ENCODE measurements at regions not wholly inside any gene's neighbourhood (a gene's known extent, or its start where the extent isn't known, plus 50 kb on each side); places are given as distances from the start of the nearest gene placed in this dataset.

DNA sequence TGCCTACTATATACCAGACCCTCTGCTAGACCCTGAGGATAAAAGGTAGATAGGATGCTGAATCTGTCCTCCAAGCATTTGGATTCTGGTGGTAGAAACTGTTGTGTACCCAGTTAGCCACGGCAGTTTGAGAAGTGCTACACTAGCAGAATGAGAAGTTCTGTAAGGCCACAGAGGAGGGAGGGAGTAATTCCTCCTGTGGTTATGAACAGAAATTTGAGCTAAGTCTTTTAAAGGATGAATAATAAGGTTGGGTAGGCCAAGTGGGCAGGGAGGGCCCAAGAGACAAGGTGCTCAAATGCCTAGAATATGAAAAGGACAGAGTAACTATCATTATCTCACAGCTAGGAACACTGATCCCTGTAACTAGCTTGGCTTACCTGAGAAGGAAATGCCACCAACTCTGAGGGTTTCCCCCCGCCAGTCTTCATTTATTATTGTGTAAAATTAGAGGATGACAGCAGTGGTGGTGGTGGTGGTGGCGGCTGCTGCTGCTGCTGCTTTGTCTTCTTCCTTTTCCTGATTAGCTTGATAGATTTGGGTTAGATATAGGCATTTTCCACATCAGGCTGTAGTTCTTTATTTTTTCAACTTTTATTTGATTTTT, 243.3 kb downstream of the PRL start:
- no peak for DNase-seq (ENCODE audit: low spot score)

DNA sequence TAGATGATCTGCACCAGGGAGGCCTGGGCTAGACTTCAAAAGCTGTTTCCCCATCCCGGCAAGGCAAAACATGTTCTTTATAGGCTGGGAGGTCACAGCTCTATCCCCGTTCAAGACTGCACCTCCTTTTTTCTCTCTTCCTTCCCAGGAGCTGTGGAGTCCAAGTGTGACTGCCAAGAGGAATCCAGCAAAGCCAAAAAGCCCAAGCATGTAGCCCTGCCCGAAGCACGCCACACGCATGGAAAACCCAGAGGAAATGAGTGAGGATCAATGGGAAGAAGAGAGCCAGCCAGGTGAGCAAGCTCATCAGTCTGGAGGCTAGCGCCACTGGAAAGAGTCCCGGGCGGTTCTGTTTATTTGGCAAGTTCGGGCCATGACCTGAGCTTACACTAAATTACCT, 240.4 kb downstream of the PRL start:
- DNase-seq (ENCODE audit: low spot score), result no peak

DNA sequence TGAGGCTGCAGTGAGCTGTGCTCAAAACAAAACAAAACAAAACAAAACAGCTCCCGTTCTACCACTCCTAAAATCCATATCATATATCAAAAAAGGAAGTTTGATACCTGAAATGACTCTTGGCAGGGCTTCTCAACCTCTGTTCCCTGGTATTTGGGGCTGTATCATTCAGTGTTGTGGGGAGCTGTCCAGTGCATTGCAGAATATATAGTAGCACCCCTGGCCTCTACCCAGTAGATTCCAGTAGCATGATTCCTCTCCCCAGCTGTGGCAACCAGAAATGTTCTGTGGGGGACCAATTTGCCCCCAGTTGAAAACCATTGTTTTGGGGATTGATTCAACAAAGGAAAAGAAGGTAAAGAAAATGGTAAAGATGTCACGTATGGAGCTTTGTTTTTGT, 238.9 kb downstream of the PRL start:
- DNase-seq (ENCODE audit: low spot score), result no peak

DNA sequence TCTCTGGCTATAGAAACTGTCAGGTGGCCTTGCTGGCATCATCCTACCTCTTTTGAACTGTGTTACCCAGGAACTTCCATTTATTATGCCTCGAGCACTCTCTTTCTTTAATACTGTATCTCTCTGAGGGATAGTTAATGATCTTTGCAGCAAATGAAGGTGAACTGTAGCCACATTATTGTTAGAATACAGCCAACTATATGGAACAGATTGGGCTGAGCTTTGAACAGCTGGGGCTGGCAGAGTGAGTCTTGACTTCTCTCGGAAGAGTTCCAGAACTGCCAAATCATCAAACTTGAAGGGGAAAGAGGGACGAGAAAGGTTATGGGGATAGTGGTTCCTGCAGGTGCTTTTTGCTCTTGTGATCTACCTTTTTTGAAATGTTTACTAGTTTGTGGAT, 237.7 kb downstream of the PRL start:
- DNase-seq (ENCODE audit: low spot score), result no peak

DNA sequence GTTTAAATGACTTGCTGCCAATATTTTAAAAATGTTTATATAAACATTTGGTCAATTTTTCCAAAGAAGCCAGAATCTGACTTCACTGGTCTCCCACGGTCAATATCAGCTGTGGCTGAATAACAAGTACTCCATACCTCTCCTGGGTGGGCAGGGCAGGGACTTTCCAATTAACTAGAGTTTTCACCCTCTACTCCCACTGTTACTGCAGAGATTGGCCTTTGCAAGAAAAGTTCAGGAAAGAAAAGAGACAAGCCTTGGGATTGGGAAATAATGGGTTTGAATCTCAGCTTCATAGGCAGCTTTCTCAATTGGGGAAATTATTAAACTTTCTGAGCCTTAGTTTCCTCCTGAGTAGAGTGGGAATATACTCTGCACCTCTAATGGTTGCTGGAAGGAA, 236.9 kb downstream of the PRL start:
- DNase-seq (ENCODE audit: low spot score), result no peak

DNA sequence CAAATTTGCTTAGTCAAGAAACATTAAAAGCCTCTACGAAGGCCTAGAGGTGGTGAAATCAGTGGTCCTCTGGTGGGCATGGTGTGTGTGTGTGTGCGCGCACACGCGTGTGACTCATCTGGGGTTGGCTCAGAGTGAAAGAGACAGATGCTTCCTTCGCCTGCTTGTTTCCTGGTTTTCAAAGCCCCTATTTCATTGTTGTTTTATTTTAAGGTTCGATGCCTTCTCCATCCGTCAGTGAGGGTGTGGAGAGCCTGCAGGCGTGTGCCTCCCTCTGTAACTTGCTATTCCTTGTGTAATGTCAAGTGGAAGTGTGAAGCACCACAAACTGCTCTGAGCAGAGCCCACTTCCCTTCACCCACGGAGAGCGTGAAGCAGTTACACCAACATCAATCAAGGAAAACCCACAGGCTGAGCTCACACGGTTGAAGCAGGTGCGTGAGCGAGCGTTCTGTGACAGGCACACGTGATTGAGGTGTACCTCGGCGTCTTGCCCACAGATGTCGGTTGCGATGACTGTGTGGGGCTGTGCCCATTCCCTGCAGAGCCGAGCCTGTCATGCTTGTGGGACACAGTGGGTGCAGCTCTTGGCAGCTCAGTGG, 233.9 kb downstream of the PRL start:
- no peak for DNase-seq (ENCODE audit: low spot score)

DNA sequence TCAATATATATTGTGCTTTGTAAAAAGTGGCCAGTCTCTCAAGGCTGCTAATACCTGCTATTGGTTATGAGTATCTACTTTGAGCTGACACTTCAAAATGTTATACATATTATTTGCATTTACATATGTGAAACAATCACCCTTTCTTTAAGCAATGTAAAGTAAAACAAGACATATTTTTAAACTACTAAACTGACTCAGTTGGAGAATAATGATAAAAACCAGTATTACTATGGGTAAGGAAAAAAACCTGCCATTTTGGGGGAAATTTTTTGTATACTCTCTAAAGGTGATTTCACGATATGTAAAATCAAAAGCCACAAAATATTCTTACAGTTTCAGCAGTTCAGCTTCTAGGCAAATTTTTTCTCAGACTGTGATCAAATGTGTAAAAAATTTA, 232.3 kb downstream of the PRL start:
- DNase-seq (ENCODE audit: low spot score), result no peak

DNA sequence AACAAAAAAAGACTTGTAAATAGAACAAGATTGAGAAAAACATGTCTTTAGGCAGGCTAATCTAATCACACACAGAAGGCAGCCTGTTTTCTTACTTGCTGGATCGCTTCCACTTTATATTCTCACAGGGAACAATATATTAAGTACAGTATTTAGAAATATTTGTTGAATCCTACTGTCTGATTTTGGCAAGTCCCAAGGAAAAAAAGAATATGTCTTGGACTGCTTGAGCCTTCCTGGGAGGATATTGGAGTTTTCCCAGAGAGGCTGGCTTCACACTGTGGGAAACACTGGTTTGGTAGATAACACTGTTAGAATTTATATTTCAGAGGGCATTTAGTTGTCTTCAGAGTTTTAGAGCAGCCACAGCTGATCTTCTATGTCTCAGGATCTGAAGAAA, 229.7 kb downstream of the PRL start:
- DNase-seq (ENCODE audit: low spot score), result no peak

DNA sequence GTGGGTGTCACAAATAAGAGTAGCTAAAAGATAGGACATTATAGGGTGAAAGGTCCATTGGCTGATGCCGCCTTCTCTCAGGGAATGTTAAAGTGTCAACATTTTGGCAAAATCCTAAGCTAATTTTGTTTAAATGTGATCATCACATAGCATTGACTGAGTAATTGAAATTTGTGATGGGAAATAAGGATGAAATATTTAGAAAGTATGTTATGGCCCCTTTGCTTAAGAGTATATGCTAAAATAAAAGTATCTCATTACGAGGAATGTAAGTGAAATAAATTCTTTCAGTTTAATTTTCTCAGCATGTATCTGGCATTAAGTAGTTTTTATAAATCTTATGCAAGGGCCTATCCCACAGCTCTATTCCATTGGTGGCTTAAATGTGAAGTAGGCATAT, 229.2 kb downstream of the PRL start:
- no peak for DNase-seq (ENCODE audit: low spot score)

DNA sequence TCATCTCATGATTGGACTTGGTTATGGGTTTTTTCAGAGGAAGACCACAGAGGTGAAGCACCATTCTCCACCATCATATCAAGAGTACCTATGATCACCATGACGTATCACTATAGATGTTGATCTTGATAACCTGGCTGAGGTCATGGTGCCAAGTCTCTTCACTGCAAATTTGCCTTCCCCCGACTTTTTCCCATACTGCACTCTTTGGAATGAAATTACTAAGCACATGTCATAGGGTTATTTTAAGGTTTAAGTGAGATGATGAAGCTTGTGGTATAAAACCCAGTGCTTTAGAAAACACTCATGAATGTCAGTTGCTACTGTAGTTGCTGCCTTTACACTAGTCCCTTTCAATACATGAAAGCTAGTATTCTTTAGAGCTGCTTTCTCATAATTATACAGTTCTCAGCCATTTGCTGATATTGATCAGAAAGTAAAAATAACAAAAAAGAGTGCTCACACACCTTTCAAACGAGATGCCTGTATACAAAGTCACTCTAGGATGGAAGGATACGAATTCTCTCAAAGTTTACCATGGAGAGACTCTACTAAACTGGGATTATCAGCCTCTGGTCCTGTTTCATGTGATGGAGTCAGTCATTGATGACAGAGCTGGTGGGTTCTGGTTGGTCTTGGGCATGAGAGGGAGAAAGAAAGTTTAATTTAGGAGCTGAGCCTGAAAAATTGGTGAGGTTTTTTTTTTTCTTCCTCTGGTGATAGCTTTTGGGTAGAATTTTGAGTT, 228.1 kb downstream of the PRL start:
- DNase-seq (ENCODE audit: low spot score), result no peak

DNA sequence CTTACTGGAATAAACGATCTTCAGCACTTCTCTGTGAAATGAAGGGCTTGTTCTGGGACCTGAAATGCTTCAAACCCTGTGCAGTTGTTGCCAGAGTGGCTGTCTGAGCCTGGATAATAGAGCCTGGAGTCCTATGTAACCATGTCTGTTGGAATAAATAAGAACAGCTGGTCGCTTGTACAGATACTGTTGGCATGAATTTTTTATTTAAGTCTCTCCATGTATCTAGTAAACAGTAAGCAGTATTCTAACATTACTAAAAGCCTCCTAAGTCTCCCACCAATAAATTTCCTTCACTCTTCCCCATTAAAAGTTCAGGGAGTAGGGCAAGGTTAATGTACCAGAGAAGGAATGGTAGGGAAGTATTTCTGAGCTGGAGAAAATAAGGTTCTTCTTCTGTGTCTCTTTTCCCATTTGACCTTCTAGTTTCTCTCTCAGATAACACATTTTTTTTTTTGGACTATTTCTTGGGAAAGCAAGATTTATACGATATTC, 227.5 kb downstream of the PRL start:
- no peak for DNase-seq (ENCODE audit: low spot score)

DNA sequence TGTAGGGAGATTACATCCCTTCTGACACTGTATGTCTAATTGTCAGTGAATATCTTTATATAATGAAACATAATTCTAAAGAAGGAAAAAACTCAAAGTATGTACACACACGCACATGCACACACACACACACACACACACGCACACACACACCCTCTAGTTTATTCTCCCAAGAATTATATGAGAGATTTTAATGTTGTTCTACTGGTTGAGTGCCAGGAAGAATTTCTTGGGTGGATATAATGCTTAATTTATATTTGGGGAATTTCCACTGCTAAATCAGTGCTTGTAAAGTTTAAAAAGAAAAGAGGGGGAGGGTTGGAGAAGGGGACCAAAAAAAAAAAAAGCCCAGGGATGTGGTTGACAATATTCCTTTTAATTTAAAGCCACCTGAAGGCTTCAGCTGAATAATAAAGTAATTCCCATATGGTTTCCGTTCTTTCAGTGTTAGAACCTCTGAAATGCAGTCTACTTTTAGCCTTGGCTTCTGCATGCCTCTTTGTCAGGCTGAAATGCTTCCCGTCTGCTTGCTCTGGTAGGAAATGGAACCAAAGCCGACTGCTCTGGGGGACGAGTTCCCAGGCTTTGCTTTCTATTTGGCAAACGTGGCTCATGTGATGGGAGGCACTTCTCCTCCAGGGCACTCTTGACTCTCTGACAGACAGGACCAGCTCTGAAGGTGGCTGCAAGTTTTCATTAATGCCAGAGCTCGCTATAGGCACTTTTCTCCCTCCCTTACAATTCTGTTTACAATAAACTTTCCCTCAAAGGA, 225.4 kb downstream of the PRL start:
- DNase-seq (ENCODE audit: low spot score), result no peak

DNA sequence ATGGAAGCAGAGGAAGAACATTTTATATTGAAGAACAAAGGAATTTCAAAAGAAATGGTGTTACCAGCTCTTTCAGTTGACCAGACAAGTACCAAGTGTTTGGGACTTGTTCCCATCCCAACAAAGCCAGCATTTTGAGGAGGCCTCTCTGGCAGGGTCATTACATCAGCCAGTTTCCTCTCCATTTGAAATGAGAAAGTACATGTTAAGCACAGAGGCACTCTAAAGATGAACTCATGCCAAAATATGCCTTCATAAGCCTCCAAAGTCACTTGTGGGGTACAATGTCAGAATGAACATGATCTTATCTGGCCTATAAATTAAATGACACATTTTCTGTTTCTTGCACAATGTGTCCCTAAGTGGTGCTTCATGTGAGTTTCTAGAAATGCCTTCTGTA, 223.9 kb downstream of the PRL start:
- no peak for DNase-seq (ENCODE audit: low spot score)

DNA sequence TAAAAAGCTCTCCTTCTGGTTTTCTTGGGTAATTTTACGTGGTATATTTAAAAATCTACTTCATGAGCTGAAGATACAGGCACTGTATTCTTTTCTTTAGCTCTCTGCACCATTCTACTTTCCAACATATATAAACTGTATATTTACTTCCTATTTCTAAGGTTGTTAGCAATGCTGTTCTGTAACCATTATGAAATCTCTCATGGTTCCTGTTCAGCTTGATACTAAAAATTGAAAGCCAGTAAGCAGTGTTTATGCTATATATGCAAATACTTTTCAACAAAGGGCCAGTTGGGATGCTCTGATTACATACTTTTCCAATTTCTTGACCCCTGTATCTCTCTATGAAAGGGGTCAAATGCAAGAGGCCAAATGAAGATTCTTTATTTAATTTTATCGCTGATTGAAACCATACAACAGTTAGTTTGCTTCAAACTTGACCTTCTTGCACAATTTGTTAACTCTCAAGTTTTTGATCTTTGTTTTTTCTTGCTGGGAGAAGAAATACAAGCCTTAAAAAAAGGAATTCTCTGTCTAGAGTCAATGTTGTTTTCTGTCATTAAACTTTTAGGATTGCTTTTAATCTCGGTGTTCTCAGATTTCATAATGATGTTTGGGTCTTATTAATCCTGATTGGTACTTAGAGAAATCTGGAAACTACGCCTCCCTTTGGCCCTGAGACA, 223.2 kb downstream of the PRL start:
- DNase-seq (ENCODE audit: low spot score), result no peak

DNA sequence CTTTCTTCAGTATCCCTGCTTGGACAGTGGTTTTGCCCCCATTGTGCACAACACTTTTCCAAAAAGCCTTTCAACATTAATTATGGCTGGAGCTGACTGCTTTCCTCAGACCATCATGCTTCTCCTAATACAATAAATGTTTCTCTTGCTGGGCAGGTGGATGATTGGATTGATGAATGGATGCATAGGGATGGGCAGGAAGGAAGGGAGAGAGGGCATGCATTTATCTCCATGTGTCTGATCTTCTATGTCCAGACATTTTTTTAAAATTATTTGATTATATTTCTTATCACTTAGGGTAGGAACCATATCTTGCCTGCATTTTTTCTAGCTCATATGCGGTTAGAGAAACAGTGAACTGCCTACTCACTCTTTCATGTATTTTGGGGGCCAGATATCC, 218.5 kb downstream of the PRL start:
- DNase-seq (ENCODE audit: low spot score), result no peak

DNA sequence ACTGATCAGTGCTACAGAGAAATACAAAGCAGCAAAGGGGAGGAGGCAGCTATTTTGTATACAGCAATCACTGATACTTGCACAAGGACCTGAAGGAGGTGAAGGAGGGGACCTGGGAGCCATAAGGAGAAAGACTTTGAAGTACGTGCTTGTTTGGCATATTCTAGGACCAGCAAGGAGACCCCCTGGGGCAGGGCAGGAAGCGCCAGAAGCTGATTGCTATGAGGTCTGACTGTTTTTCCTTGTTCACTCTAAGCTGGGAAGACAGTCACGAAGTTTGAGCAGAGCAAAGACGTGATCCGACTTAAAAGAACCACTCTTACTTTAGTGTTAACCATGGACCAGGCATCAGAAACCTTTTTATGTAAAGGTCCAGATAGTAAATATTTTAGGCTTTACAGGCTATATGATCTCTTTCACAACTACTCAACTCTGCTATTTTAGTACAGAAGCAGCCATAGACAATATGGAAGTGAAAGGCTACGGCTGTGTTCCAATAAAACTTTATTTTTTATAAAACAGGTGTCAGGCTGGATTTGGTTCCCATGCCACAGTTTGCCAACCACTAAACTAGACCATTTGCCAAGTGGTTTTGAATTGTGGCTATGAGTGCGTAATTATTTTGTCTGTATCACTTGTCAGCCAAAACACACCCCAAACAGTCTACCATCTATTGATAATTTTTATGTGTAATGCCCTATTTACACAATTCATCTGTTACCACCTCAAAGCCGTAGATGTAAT, 217.9 kb downstream of the PRL start:
- DNase-seq (ENCODE audit: low spot score), result no peak

DNA sequence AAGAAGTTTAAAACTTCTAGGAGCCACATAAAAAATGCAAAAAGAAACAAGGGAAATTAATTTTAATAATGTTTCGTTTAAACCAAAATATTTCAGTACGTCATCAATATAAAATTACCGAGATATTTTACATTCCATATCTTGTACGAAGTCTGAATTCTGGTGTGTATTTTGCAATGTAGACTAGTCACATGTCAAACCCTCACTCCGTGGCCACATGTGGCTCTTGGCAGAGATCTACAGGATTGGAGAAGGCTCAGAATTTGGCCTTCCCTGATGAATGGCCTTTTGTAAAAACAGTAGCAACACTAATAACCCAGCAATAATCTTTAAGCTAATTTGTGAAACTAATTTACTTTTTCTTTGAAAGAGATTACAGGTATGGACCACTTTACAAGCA, 217.1 kb downstream of the PRL start:
- no peak for DNase-seq (ENCODE audit: low spot score)

DNA sequence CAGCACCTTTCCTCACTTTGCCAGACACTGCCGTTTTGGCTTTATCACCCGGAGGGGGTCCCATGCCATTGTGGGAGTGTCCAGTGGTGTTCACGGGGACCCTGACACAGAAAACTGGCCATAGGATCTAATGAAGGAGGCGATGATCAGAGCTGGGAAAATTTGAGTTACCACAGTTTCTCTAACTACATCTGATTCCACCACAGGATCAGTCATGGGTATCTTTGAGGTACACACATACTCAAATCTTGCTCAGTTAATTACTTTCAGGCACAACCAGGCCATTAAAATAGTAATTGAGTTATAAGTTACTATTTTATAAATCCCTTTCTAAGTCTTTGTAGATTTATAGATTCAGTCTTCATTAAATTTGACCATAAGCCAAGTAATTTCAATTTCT, 215.1 kb downstream of the PRL start:
- DNase-seq (ENCODE audit: low spot score), result no peak

DNA sequence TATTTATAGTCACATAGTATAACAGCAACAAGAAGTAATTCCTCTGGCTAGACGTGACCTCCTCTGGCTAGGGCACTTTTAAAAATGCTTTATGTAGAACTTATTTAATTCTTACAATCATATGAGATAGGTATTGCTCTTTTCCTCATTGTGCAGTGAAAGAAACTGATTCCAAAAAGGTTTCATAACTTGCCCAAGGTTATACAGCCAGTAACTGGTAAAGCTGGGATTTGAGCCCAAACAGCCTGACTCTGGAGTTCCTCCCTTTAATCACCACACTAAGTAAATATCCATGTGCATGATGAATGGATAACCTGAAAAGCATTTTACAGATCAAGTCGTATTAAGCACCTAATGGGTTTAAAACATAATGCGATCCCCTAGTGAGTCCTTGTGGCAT, 214.6 kb downstream of the PRL start:
- DNase-seq (ENCODE audit: low spot score), result no peak

DNA sequence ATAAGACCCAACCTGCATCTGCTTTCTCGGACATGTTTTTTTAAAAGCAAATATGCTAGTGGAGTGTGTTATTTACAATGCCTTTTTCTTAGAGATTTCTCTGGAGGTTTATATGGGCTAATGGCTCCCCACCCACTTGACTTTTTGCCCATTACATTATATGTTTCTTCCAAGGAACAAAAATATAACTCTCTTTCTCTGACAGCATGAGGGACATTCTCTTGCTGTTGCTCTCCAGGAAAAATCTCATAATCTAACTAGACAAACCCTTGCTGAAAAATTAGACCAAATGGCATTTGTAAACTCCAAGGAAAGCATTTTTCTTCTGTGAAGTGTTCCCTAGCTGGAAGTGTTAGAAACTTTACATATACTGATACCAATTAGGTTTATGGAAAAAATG, 213.7 kb downstream of the PRL start:
- DNase-seq (ENCODE audit: low spot score), result no peak
